K562 (cell line): ENCODE measurements at regions not wholly inside any gene's neighbourhood (a gene's known extent, or its start where the extent isn't known, plus 50 kb on each side); places are given as distances from the start of the nearest gene placed in this dataset.

Experiments used
- HMBOX1 ChIP-seq: sonication (generic); IDR thresholded peaks from 2 replicates; pipeline ENCODE4 v1.6.1; 2016
- MBD1 ChIP-seq: fragments of 250-450 bp; sonication (Bioruptor Pico); IDR thresholded peaks from 2 replicates; pipeline ENCODE4 v1.8.0; 2022; ENCODE audit warnings: inconsistent platforms
- ZBTB40 ChIP-seq, 2 experiments: fragments of 450-650 bp in 1 of 2; sonication (generic) in 1 of 2; formaldehyde crosslinking in 1 of 2; IDR thresholded peaks; 2 replicates each; pipeline versions ENCODE4 v1.7.1 to v1.9.0; 2016 to 2022; ENCODE audit warnings: inconsistent platforms in 1 of 2, mild to moderate bottlenecking in 1 of 2, missing genetic modification reagents in 1 of 2
- ZNF316 ChIP-seq: fragments of 450-650 bp; IDR thresholded peaks from 2 replicates; pipeline ENCODE4 v1.6.1; 2016
- TF ChIP-seq, protein P1 (sequence below): fragments of 450-650 bp; IDR thresholded peaks from 2 replicates; pipeline ENCODE4 v1.6.1; 2016; ENCODE audit warnings: borderline replicate concordance

DNA sequence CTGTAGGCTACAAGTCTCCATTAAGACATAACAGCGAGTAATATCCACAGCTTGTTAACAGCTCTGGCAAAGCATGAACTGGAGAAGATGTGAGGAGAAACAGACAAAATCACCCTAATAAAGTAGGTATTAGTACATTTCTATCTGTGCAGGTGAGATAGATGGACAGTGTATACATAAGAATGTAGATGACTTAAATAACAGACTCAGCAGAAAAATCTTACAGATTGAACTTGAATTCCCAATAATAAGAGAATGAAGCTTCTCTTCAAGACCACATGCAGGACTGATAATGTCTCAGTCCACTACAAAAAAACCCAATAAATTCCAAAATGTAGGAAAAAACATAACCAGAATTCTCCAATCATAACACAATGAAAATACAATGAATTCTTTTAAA, 153.0 kb downstream of the IRX2 start (continued):
- no peak for TF ChIP-seq ZBTB40 (IDR thresholded peaks at IDR 0.05)
- no peak for TF ChIP-seq ZBTB40 (CRISPR knock-in tag; IDR thresholded peaks at IDR 0.05)
- TF ChIP-seq, protein P1, sequence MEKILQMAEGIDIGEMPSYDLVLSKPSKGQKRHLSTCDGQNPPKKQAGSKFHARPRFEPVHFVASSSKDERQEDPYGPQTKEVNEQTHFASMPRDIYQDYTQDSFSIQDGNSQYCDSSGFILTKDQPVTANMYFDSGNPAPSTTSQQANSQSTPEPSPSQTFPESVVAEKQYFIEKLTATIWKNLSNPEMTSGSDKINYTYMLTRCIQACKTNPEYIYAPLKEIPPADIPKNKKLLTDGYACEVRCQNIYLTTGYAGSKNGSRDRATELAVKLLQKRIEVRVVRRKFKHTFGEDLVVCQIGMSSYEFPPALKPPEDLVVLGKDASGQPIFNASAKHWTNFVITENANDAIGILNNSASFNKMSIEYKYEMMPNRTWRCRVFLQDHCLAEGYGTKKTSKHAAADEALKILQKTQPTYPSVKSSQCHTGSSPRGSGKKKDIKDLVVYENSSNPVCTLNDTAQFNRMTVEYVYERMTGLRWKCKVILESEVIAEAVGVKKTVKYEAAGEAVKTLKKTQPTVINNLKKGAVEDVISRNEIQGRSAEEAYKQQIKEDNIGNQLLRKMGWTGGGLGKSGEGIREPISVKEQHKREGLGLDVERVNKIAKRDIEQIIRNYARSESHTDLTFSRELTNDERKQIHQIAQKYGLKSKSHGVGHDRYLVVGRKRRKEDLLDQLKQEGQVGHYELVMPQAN = no peak
- TF ChIP-seq HMBOX1 = no peak
- TF ChIP-seq MBD1 (CRISPR knock-in tag) = no peak
- peak; percentile 61 for TF ChIP-seq ZNF316
